Activated T-helper 2 cell treated with anti-CD3 and anti-CD28 coated beads, Interferon-gamma antibody, Interleukin-2, Interleukin-4, amounts not matched to agents 10 μg/mL and 5 μg/mL and 100 μg/mL, durations not matched to agents 14 hours and 24 hours and 36 hours (primary cell): ENCODE measurements at regions not wholly inside any gene's neighbourhood (a gene's known extent, or its start where the extent isn't known, plus 50 kb on each side); places are given as distances from the start of the nearest gene placed in this dataset.

Source experiments
- DNase-seq: peaks from one replicate; pipeline ENCODE4 v3.0.0; 2021; ENCODE audit warnings: low spot score
- H3K27ac Mint-ChIP-seq: one replicate; pipeline ENCODE4 v1.8.0; 2021; ENCODE audit warnings: mixed read lengths
- H3K27me3 Mint-ChIP-seq: one replicate; pipeline ENCODE4 v1.8.0; 2021; ENCODE audit warnings: low read depth, mixed read lengths
- H3K36me3 Mint-ChIP-seq: one replicate; pipeline ENCODE4 v1.8.0; 2021; ENCODE audit warnings: low read depth, mixed read lengths
- H3K4me1 Mint-ChIP-seq: one replicate; pipeline ENCODE4 v1.8.0; 2021; ENCODE audit warnings: low read depth, mixed read lengths
- H3K4me3 Mint-ChIP-seq: one replicate; pipeline ENCODE4 v1.8.0; 2021; ENCODE audit warnings: low read depth, mild to moderate bottlenecking, moderate library complexity, mixed read lengths
- H3K9me3 Mint-ChIP-seq: one replicate; pipeline ENCODE4 v1.8.0; 2021; ENCODE audit warnings: mixed read lengths
- intact Hi-C: fragments of 100-400 bp; cut with micrococcal nuclease; formaldehyde crosslinking; loops from one replicate; pipeline ENCODE4 v1.15.1; 2023

GRCh38 chr12:65624554-65625086 is 199.7 kb upstream of the HMGA2 start:
- Mint-ChIP-seq H3K9me3 (no peaks in the 10 kb centered on the region), H3K36me3 (no peaks in the 10 kb centered on the region), H3K4me1 (no peaks in the 10 kb centered on the region), H3K27me3 (peaks cover 4% of the 10 kb centered on the region), H3K27ac (no peak overlapping the region), H3K4me3 (no peak overlapping the region)
- intact Hi-C loops: no loop called here
- DNase-seq: no peak

DNA sequence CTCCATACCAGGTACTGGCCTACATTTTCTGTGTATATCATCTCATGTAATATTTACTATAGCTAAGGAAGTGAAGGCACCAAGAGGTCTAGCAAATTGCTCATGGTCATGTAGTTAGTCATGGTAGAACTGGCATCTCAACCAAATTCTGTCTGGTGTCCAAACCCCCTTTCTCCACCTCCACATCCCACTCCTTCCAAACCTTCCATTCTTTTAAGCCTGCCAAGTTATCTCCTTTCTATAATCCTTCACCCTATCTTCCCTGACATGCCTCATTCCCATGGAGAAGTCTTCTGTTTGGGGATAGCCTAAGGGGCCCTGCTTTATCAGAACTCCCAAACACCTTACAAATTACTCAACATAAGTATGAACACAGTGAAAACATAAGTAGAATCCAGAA is 196.2 kb upstream of the HMGA2 start:
- H3K4me3 Mint-ChIP-seq: no peak overlapping the region
- no peak for DNase-seq
- H3K27ac Mint-ChIP-seq: no peak overlapping the region
- H3K9me3 Mint-ChIP-seq: no peaks in the 10 kb centered on the region
- H3K36me3 Mint-ChIP-seq: no peaks in the 10 kb centered on the region
- H3K4me1 Mint-ChIP-seq: no peaks in the 10 kb centered on the region
- peaks cover 4% of the 10 kb centered on the region for H3K27me3 Mint-ChIP-seq
- intact Hi-C loops: no loop called here

- H3K27me3 Mint-ChIP-seq: no peaks in the 10 kb centered on the region
- no peak overlapping the region for H3K27ac Mint-ChIP-seq
- no peak for DNase-seq
- no peaks in the 10 kb centered on the region for H3K36me3 Mint-ChIP-seq
- intact Hi-C loops: no loop called here
- H3K4me1 Mint-ChIP-seq: no peaks in the 10 kb centered on the region
- H3K9me3 Mint-ChIP-seq: no peaks in the 10 kb centered on the region
- no peak overlapping the region for H3K4me3 Mint-ChIP-seq
These were observed 193.7 kb upstream of the HMGA2 start for GRCh38 chr12:65630555-65630954.

GRCh38 chr12:65631621-65632111 is 192.6 kb upstream of the HMGA2 start:
- Mint-ChIP-seq H3K36me3 (no peaks in the 10 kb centered on the region), H3K27ac (no peak overlapping the region), H3K4me1 (no peaks in the 10 kb centered on the region), H3K9me3 (no peaks in the 10 kb centered on the region), H3K27me3 (no peaks in the 10 kb centered on the region), H3K4me3 (no peak overlapping the region)
- no peak for DNase-seq
- intact Hi-C loops: no loop called here

DNA sequence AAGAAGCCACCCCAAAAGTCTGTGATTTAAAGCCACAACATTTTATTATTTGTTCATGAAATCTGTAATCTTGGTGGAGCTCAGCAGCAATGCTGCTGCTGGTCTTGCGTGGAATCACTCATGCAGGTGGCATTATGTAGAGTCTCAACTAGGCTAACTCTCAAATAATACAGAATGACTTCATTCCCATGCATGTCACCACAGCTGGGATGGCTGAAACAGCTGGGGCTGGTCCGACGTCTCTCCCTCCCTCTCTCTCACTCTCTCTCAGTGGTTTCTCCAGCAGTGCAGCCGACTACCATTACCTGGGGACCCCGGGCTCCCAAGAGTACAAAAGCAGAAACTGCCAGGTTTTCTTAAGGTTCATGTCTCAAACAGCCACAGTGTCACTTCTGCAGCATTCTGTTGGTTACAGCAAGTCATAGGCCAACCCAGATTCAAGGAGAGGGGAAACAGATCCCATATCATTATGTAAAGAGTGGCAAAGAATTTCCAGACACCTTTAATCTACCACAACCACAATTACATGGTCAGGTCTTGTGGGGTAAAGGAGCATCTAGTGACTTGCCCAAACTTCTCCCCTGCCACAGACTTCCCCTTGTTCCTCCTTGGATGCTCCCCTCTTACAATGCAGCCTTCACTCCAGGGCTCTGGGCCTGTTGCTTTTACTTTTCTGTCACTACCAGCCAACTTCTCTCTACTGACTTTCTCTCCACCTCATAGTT is 192.0 kb upstream of the HMGA2 start:
- H3K4me3 Mint-ChIP-seq: no peak overlapping the region
- intact Hi-C loops: no loop called here
- no peaks in the 10 kb centered on the region for H3K27me3 Mint-ChIP-seq
- no peaks in the 10 kb centered on the region for H3K4me1 Mint-ChIP-seq
- H3K9me3 Mint-ChIP-seq: no peaks in the 10 kb centered on the region
- H3K36me3 Mint-ChIP-seq: no peaks in the 10 kb centered on the region
- H3K27ac Mint-ChIP-seq: no peak overlapping the region
- no peak for DNase-seq

GRCh38 chr12:65634061-65634460 is 190.2 kb upstream of the HMGA2 start:
- Mint-ChIP-seq H3K27ac (no peak overlapping the region), H3K27me3 (no peaks in the 10 kb centered on the region), H3K4me1 (no peaks in the 10 kb centered on the region), H3K9me3 (no peaks in the 10 kb centered on the region), H3K36me3 (no peaks in the 10 kb centered on the region), H3K4me3 (no peak overlapping the region)
- no peak for DNase-seq
- intact Hi-C loops: no loop called here

DNA sequence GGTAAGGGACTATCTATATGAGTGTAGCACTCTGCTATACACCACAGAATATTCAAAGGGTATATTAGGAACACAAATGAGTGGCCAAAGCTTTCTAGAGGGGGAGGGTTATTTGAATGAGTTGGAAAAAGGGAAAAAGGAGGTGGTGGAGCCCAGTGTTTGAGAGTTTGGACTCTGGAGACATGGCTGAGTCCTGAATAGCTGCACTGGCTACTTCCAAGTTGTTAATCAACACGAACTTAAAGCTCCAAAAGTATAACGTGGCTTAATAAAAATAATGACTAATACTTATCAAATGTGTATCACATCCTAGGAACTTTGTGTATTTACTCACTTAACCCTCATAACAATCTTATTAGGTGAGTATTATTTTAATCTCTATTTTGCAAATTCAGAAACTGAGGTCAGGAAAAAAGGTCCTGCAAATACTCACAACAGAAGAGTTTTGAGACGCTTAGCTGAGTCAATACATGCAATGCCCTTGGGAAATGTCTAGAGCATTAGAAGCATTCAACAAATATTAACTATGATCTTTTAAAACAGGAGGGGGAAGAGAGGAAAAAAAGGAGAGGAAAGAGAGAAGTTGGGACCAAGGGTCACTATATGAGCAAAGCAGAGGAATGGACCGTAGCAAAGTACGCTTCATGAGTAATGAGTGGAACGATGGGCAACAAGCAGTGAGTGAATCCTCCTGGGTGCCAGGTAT is 189.5 kb upstream of the HMGA2 start:
- no peaks in the 10 kb centered on the region for H3K9me3 Mint-ChIP-seq
- no peak overlapping the region for H3K27ac Mint-ChIP-seq
- no peaks in the 10 kb centered on the region for H3K27me3 Mint-ChIP-seq
- no peak overlapping the region for H3K4me3 Mint-ChIP-seq
- H3K36me3 Mint-ChIP-seq: no peaks in the 10 kb centered on the region
- intact Hi-C loops: no loop called here
- DNase-seq: no peak
- H3K4me1 Mint-ChIP-seq: no peaks in the 10 kb centered on the region

DNA sequence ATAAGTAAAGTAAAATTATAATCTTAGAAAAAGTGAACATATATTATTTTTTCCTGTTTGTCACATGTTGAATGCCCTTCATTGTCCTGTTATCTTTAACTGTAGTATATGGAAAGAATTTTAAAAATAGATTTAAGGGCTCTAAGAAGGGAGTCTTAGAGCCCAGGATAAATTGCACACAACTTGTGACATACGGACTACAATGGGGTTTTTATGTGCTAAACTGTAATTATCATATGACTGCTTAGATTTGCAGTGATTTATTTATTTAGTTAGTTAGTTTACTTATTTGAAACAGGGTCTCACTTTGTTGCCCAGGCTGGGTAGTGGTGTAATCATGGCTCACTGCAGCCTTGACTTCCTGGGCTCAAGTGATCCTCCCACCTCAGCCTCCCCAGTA is 187.8 kb upstream of the HMGA2 start:
- Mint-ChIP-seq H3K4me3 (no peak overlapping the region), H3K4me1 (no peaks in the 10 kb centered on the region), H3K36me3 (no peaks in the 10 kb centered on the region), H3K9me3 (no peaks in the 10 kb centered on the region), H3K27ac (no peak overlapping the region), H3K27me3 (no peaks in the 10 kb centered on the region)
- DNase-seq: no peak
- intact Hi-C loops: no loop called here

GRCh38 chr12:65637150-65637549 is 187.1 kb upstream of the HMGA2 start:
- H3K4me3 Mint-ChIP-seq: no peak overlapping the region
- no peaks in the 10 kb centered on the region for H3K36me3 Mint-ChIP-seq
- H3K27ac Mint-ChIP-seq: no peak overlapping the region
- no peak for DNase-seq
- no peaks in the 10 kb centered on the region for H3K4me1 Mint-ChIP-seq
- no peaks in the 10 kb centered on the region for H3K27me3 Mint-ChIP-seq
- intact Hi-C loops: no loop called here
- H3K9me3 Mint-ChIP-seq: no peaks in the 10 kb centered on the region

DNA sequence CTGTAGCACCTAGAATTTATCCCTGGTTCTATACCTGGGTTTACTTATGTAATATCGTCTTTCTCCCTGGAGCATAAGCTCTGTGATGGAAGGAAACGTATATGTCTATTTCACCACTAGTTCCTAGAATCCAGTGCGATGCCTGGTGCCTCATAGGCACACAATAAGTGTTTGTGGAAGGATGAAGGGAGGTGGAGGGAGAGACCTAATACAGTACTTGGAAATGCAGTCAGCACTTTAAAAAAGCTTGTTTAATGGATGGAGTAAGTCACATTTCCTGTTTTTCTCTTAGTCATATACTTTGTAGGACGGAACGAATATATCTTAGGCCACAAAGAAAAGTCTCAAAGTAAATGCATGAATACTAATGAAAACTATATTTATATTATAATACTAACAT is 186.5 kb upstream of the HMGA2 start:
- Mint-ChIP-seq H3K4me1 (no peaks in the 10 kb centered on the region), H3K27me3 (no peaks in the 10 kb centered on the region), H3K9me3 (no peaks in the 10 kb centered on the region), H3K27ac (no peak overlapping the region), H3K36me3 (no peaks in the 10 kb centered on the region), H3K4me3 (no peak overlapping the region)
- intact Hi-C loops: no loop called here
- no peak for DNase-seq

DNA sequence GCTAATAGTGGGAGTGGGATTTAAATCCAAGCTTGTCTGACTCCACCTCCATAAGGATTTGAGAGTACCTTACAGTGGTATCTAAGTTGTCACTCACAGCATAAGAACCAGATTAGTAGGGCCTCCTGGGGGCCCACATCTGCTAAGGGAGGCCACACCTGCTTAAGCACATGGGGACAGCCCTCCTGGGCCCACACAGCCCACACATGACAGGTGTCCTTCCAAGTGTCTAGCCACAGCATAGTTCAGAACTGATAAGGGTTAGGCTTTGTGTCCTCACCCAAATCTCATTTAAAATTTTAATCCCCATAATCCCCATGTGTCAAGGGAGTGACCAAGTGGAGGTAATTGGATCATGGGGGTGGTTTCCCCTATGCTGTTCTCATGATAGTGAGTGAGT is 186.0 kb upstream of the HMGA2 start:
- Mint-ChIP-seq H3K36me3 (no peaks in the 10 kb centered on the region), H3K9me3 (no peaks in the 10 kb centered on the region), H3K4me3 (no peak overlapping the region), H3K27ac (no peak overlapping the region), H3K27me3 (no peaks in the 10 kb centered on the region), H3K4me1 (no peaks in the 10 kb centered on the region)
- intact Hi-C loops: no loop called here
- DNase-seq: no peak

DNA sequence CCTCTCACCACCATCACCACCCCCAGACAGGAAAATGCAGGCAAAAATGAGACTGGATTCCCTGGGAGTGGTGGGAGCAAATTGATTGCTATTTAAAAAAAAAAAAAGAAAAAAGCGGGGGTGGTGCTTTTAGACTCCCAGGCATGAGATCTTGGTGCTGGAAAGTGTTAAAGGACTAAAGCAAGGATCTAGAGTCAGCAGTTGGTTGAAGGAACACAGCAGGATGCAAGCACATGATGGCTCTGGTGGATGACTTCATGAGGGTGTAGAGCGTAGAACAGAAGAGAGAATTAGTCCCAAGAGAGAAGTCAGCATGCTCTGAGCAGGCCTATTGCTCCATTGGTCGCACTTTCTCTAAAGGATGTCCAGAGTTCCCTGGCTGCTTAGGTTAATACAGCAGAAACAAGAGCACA is 183.8 kb upstream of the HMGA2 start:
- intact Hi-C loops: no loop called here
- Mint-ChIP-seq H3K27ac (no peak overlapping the region), H3K4me3 (no peak overlapping the region), H3K4me1 (no peaks in the 10 kb centered on the region), H3K27me3 (no peaks in the 10 kb centered on the region), H3K9me3 (no peaks in the 10 kb centered on the region), H3K36me3 (no peaks in the 10 kb centered on the region)
- DNase-seq: no peak

DNA sequence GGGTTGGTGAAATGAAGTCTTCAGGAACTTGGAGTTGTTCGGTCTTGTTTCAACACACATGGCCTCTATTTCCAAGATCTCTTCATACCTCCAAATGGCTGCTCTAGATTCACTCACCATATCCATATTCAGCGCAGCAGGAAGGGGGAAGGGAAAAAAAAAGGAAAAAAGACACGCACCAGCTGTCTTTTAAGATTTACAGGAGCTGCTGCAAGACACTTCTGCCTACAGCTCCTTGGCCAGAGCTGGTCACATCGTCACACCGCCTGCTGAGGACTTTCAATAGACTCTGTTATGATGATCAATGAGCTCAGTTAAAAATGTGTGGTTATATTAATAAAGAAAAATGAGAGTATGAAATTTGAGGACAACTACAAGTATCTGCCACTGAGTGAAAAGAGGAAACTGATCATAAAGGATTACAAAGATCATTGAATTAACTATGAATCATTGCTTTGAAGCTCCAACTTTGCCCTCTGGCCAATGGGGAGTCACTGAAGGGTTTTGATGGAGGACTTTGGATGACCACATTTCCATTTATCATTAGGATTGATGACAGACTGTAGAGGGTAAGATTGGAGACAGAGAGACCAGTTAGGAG is 182.1 kb upstream of the HMGA2 start:
- H3K4me1 Mint-ChIP-seq: no peaks in the 10 kb centered on the region
- intact Hi-C loops: no loop called here
- H3K9me3 Mint-ChIP-seq: no peaks in the 10 kb centered on the region
- H3K27me3 Mint-ChIP-seq: peaks cover 3% of the 10 kb centered on the region
- no peak for DNase-seq
- no peaks in the 10 kb centered on the region for H3K36me3 Mint-ChIP-seq
- H3K27ac Mint-ChIP-seq: no peak overlapping the region
- H3K4me3 Mint-ChIP-seq: no peak overlapping the region
